Sigmoid colon (tissue), 6 donors: ENCODE measurements at regions not wholly inside any gene's neighbourhood (a gene's known extent, or its start where the extent isn't known, plus 50 kb on each side); places are given as distances from the start of the nearest gene placed in this dataset.

Source experiments
- DNase-seq: peaks from one replicate; pipeline ENCODE4 v3.0.0-alpha.2; 2019
- H3K27ac ChIP-seq, 4 donors: fragments of 200-600 bp; sonication (generic); one replicate each; pipeline ENCODE4 v1.5.1; 2016 to 2019; ENCODE audit warnings: mild to moderate bottlenecking in 1 of 4
- H3K27me3 ChIP-seq, 3 donors: fragments of 200-600 bp; sonication (generic); one replicate each; pipeline ENCODE4 v1.5.1; 2019; ENCODE audit warnings: mild to moderate bottlenecking in 1 of 3
- H3K36me3 ChIP-seq, 4 donors: fragments of 200-600 bp; sonication (generic); one replicate each; pipeline ENCODE4 v1.5.1; 2016 to 2019
- H3K4me1 ChIP-seq, 4 donors: fragments of 200-600 bp; sonication (generic); one replicate each; pipeline ENCODE4 v1.5.1; 2017 to 2019
- H3K4me3 ChIP-seq, 4 donors: fragments of 200-600 bp; sonication (generic); one replicate each; pipeline ENCODE4 v1.5.1; 2017 to 2019; ENCODE audit warnings: mild to moderate bottlenecking in 2 of 4, moderate library complexity in 1 of 4
- H3K9me3 ChIP-seq, 4 donors: fragments of 200-600 bp in 3 of 4; sonication (generic) in 3 of 4; one replicate each; pipeline versions ENCODE4 v1.5.1 to v1.6.1; 2013 to 2019
- EP300 ChIP-seq, 4 donors: sonication (generic); formaldehyde crosslinking; IDR thresholded peaks; one replicate each; pipeline ENCODE4 v1.6.1; 2017; ENCODE audit warnings: antibody characterized with exemption in 4 of 4
- POLR2A ChIP-seq, 2 donors: fragments of 450-650 bp; IDR thresholded peaks; one replicate each; pipeline ENCODE4 v1.6.1; 2016; ENCODE audit warnings: antibody characterized with exemption in 2 of 2, mild to moderate bottlenecking in 2 of 2, moderate library complexity in 2 of 2
- POLR2AphosphoS5 ChIP-seq, 4 donors: sonication (generic); formaldehyde crosslinking; IDR thresholded peaks; one replicate each; pipeline ENCODE4 v1.6.1; 2017; ENCODE audit warnings: antibody characterized with exemption in 4 of 4
- whole genome bisulfite sequencing, 2 donors: extraction: QIAGEN DNeasy Blood & Tissue Kit; methylation state at CpG; one replicate each; pipeline ENCODE4 v1.1.7; 2013; 5-methylcytosine and 5-hydroxymethylcytosine counted together
- intact Hi-C: fragments of 100-400 bp; cut with DNase I; formaldehyde crosslinking; loops from one replicate; pipeline ENCODE4 v1.15.1; 2023
- TF ChIP-seq, protein P1 (sequence below), 4 experiments: fragments of 450-650 bp in 3 of 4; fragments of 200-600 bp in 1 of 4; IDR thresholded peaks; one replicate each; pipeline ENCODE4 v1.5.1; 2016 to 2019; ENCODE audit warnings: antibody characterized with exemption in 4 of 4, mild to moderate bottlenecking in 3 of 4, moderate library complexity in 2 of 4
- donor health status: healthy with polysubstance abuse.
- donor health status: healthy.

DNA sequence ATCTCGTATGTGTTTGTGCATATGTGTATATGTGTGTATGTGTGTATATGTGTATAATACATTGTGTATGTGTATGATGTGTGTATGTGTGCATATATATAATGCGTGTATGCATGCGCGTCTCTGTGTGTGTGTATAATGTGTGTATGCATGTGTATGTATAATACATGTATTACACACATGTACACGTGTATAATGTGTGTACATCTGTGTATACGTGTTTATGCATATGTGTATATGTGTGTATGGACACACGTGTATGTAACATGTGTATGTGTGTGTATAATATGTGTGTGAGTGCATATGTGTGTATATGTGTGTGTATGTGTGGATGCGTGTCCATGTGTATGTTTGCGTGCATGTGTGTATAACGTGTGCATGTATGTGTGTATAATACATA, 433.7 kb upstream of the RBFOX1 start:
- H3K36me3 ChIP-seq = no peaks in the 10 kb centered on the region
- TF ChIP-seq POLR2AphosphoS5 (IDR thresholded peaks at IDR 0.05) = no peak
- H3K4me1 ChIP-seq = no peaks in the 10 kb centered on the region
- H3K27me3 ChIP-seq = no peaks in the 10 kb centered on the region
- no peaks in the 10 kb centered on the region for H3K9me3 ChIP-seq
- DNase-seq = no peak
- H3K27ac ChIP-seq = no peak overlapping the region
- 86 to 87% methylated on average over 10 of the region's 10 CpGs for WGBS, 2 donors
- intact Hi-C loops = no loop called here
- H3K4me3 ChIP-seq = no peak overlapping the region

DNA sequence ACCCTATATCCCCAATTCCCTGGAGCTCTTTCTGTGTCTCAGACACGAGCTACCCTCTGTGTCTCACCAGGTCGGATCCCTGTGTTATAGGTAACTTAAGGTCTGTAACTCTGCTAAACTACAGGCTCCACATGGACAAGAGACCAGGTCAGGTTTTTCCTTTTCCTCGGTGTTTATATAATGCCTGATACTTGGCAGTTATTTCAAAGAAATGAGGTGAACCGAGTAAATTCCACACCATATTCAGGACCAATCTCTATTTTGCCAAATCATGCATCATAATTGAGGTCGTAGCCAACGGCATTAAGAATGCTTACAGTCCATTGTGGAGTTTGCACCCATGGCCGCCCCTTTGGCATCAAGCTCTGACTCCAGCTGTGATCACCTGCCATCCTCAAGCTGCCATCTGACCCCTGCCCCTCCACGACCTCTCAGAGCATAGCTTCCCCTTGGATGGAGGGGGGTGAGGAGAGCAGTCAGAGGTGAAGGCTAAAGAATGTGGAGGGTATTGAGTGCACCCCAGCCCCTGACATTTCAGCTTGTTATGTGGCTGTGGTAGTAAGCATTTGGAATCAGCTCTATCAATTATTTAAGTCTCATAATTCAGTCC, 434.7 kb upstream of the RBFOX1 start:
- H3K27ac ChIP-seq = no peak overlapping the region
- 68 to 76% methylated on average over 8 of the region's 8 CpGs for WGBS, 2 donors
- H3K9me3 ChIP-seq = peaks cover 0 to 1% (median 0%) of the 10 kb centered on the region in 4 donors
- TF ChIP-seq POLR2AphosphoS5 (IDR thresholded peaks at IDR 0.05) = no peak
- TF ChIP-seq, protein P1, sequence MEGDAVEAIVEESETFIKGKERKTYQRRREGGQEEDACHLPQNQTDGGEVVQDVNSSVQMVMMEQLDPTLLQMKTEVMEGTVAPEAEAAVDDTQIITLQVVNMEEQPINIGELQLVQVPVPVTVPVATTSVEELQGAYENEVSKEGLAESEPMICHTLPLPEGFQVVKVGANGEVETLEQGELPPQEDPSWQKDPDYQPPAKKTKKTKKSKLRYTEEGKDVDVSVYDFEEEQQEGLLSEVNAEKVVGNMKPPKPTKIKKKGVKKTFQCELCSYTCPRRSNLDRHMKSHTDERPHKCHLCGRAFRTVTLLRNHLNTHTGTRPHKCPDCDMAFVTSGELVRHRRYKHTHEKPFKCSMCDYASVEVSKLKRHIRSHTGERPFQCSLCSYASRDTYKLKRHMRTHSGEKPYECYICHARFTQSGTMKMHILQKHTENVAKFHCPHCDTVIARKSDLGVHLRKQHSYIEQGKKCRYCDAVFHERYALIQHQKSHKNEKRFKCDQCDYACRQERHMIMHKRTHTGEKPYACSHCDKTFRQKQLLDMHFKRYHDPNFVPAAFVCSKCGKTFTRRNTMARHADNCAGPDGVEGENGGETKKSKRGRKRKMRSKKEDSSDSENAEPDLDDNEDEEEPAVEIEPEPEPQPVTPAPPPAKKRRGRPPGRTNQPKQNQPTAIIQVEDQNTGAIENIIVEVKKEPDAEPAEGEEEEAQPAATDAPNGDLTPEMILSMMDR (IDR thresholded peaks at IDR 0.05) = no peak
- no peak for TF ChIP-seq EP300 (IDR thresholded peaks at IDR 0.05)
- TF ChIP-seq POLR2A (IDR thresholded peaks at IDR 0.05) = no peak
- H3K27me3 ChIP-seq = no peaks in the 10 kb centered on the region
- H3K4me3 ChIP-seq = no peak overlapping the region
- intact Hi-C loops = no loop called here
- H3K36me3 ChIP-seq = no peaks in the 10 kb centered on the region
- H3K4me1 ChIP-seq = no peaks in the 10 kb centered on the region
- DNase-seq = no peak

DNA sequence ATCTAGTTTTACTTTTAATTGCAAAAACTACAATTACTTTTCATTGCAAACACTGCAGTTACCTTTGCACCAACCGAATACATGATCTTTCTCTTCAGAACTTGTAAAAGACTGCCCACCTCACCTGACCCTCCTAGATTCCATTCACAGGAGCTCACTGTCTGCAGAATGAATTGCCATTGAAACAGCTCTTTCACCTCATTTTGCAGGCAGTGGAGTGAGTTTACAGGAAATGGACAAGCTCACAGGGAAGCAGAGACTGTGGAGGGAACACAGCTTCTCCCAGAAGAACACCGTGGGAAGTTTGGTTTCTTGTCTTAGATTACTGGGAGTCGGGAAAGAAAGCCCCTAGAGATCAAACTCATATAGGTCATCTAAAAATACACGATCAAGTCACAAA, 439.7 kb upstream of the RBFOX1 start:
- no peak for DNase-seq
- Histone ChIP-seq H3K27ac (no peak overlapping the region), H3K4me3 (no peak overlapping the region), H3K27me3 (no peaks in the 10 kb centered on the region), H3K4me1 (no peaks in the 10 kb centered on the region), H3K36me3 (no peaks in the 10 kb centered on the region), H3K9me3 (peaks cover 0 to 3% (median 0%) of the 10 kb centered on the region in 4 donors)
- intact Hi-C loops = no loop called here
- WGBS, 2 donors = 48 to 52% methylated on average over 4 of the region's 4 CpGs
- TF ChIP-seq POLR2AphosphoS5 (IDR thresholded peaks at IDR 0.05) (no peak), EP300 (IDR thresholded peaks at IDR 0.05) (no peak), POLR2A (IDR thresholded peaks at IDR 0.05) (no peak)
- TF ChIP-seq, protein P1 (IDR thresholded peaks at IDR 0.05) = no peak

DNA sequence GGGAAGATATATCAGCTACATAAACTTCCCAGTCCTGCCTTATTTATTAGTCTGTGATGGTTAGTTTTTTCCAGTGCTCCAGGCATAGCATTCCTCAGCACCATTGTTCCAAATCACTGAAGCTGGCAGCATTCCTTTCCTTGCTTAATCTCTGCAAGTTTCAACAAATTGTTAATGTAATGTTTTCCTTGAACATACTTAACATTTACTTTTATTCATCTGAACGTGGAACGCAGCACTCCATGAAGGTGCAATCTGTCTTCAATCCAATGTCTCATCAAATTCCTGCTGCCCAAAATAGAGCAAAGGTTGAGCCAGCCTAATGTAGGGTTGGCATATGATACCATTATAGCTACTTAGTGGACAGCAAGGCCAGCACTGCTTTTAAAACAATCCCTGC, 441.1 kb upstream of the RBFOX1 start:
- no peak overlapping the region for H3K27ac ChIP-seq
- 68 to 72% methylated on average over 2 of the region's 2 CpGs for WGBS, 2 donors
- intact Hi-C loops = no loop called here

DNA sequence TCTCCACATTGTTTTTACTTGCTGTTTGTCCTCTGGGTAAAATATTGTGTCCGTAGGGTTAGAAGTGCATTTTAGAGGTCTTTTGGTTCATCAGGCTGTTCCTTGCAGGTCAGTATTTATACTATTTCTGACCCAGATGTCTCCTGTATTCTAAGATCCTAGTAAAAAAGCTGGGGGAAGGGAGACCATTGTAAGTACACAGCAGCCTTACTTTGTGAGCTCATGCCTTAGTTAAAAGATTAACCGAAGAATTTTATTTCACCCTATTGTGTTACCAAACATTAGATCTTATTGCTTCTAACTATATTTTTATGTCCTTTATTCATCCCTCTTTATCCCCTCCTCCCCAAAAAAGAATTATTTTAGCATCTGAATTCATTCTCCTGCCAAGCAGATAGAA, 444.1 kb upstream of the RBFOX1 start:
- TF ChIP-seq POLR2AphosphoS5 (IDR thresholded peaks at IDR 0.05) (no peak), POLR2A (IDR thresholded peaks at IDR 0.05) (no peak), EP300 (IDR thresholded peaks at IDR 0.05) (no peak)
- TF ChIP-seq, protein P1 (IDR thresholded peaks at IDR 0.05) = no peak
- no peak overlapping the region for H3K4me3 ChIP-seq

More for the DNA sequence above, 441.1 kb upstream of the RBFOX1 start:
- Histone ChIP-seq H3K9me3 (peaks cover 0 to 3% (median 0%) of the 10 kb centered on the region in 4 donors), H3K4me1 (no peaks in the 10 kb centered on the region), H3K36me3 (no peaks in the 10 kb centered on the region), H3K4me3 (no peak overlapping the region), H3K27me3 (no peaks in the 10 kb centered on the region)
- TF ChIP-seq POLR2A (IDR thresholded peaks at IDR 0.05) (no peak), EP300 (IDR thresholded peaks at IDR 0.05) (no peak), POLR2AphosphoS5 (IDR thresholded peaks at IDR 0.05) (no peak)
- TF ChIP-seq, protein P1 (IDR thresholded peaks at IDR 0.05) = no peak
- DNase-seq = no peak

More for the DNA sequence above, 444.1 kb upstream of the RBFOX1 start:
- H3K27me3 ChIP-seq = no peaks in the 10 kb centered on the region
- 32 to 63% methylated on average over 2 of the region's 2 CpGs for WGBS, 2 donors
- peaks cover 0 to 3% (median 0%) of the 10 kb centered on the region in 4 donors for H3K9me3 ChIP-seq
- no peak for DNase-seq
- no peaks in the 10 kb centered on the region for H3K36me3 ChIP-seq
- intact Hi-C loops = loop anchor here (10.0 kb wide), 1 partner anchor 46 kb away; no protein-coding TSS in a partner anchor
- no peak overlapping the region for H3K27ac ChIP-seq
- H3K4me1 ChIP-seq = no peaks in the 10 kb centered on the region
